Subcutaneous abdominal adipose tissue (tissue), 5 donors: ENCODE measurements at regions not wholly inside any gene's neighbourhood (a gene's known extent, or its start where the extent isn't known, plus 50 kb on each side); places are given as distances from the start of the nearest gene placed in this dataset.

Experiments
- H3K27ac ChIP-seq: one replicate; pipeline ENCODE4 v1.7.0; 2013; ENCODE audit warnings: low read depth, mild to moderate bottlenecking, inconsistent platforms, low read length, moderate library complexity
- H3K27me3 ChIP-seq, 5 donors: one replicate each; pipeline ENCODE4 v1.7.0; 2013; ENCODE audit warnings: low read length in 5 of 5, inconsistent platforms in 1 of 5; ENCODE audit not compliant: control insufficient read depth in 5 of 5, insufficient read depth in 4 of 5
- H3K36me3 ChIP-seq, 5 donors: one replicate each; pipeline ENCODE4 v1.7.0; 2013; ENCODE audit warnings: low read length in 5 of 5; ENCODE audit not compliant: control insufficient read depth in 5 of 5, insufficient read depth in 5 of 5
- H3K4me1 ChIP-seq, 5 donors: one replicate each; pipeline ENCODE4 v1.7.0; 2013; ENCODE audit warnings: low read length in 5 of 5, mild to moderate bottlenecking in 3 of 5, moderate library complexity in 1 of 5; ENCODE audit not compliant: control insufficient read depth in 5 of 5, insufficient read depth in 5 of 5
- H3K4me3 ChIP-seq, 5 donors: one replicate each; pipeline ENCODE4 v1.7.0; 2013; ENCODE audit warnings: low read length in 5 of 5, low read depth in 1 of 5
- H3K9ac ChIP-seq, 5 donors: one replicate each; pipeline ENCODE4 v1.7.0; 2013; ENCODE audit warnings: low read length in 5 of 5, mild to moderate bottlenecking in 4 of 5, moderate library complexity in 3 of 5
- H3K9me3 ChIP-seq, 5 donors: one replicate each; pipeline ENCODE4 v1.7.0; 2013; ENCODE audit warnings: low read length in 5 of 5; ENCODE audit not compliant: control insufficient read depth in 5 of 5
- donor health status: healthy.
- donor health status: healthy.
- donor health status: healthy.
- donor health status: healthy.
- donor health status: healthy.

- Histone ChIP-seq H3K9me3 (peaks cover 0 to 13% (median 4%) of the 10 kb centered on the region in 5 donors), H3K4me1 (no peaks in the 10 kb centered on the region), H3K27ac (no peak overlapping the region), H3K36me3 (no peaks in the 10 kb centered on the region), H3K9ac (no peak overlapping the region), H3K4me3 (no peak overlapping the region), H3K27me3 (no peaks in the 10 kb centered on the region)
Observed at GRCh38 chr14:58828298-58828697, 190.5 kb downstream of the DACT1 start.

DNA sequence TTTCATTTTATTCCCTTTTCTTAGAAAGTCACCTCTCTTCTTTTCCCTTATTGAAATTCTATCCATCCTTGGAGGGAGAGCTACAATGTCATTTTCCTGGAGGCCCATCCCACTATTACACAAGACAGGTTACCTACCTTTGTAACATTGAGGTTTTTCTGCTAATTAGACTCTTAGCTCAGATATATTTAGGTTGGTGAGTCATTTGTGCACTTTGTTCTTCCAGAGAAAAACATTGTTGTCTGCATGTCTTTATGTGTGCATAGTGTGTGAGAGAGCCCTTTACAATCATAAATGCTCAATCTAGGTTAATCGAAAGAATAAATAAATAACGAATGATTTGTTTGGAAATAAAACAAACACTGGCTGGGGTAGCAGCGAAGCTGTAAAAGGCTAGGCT lies 191.8 kb downstream of the DACT1 start:
- no peak overlapping the region for H3K9ac ChIP-seq
- H3K4me1 ChIP-seq = no peaks in the 10 kb centered on the region
- no peak overlapping the region for H3K27ac ChIP-seq
- H3K36me3 ChIP-seq = no peaks in the 10 kb centered on the region
- H3K9me3 ChIP-seq = peaks cover 0 to 13% (median 4%) of the 10 kb centered on the region in 5 donors
- H3K27me3 ChIP-seq = no peaks in the 10 kb centered on the region
- no peak overlapping the region for H3K4me3 ChIP-seq

- H3K9me3 ChIP-seq = peaks cover 0 to 13% (median 4%) of the 10 kb centered on the region in 5 donors
- no peaks in the 10 kb centered on the region for H3K27me3 ChIP-seq
- no peaks in the 10 kb centered on the region for H3K4me1 ChIP-seq
- no peak overlapping the region for H3K4me3 ChIP-seq
- no peaks in the 10 kb centered on the region for H3K36me3 ChIP-seq
- no peak overlapping the region for H3K9ac ChIP-seq
- no peak overlapping the region for H3K27ac ChIP-seq
Observed at GRCh38 chr14:58830121-58830520, 192.4 kb downstream of the DACT1 start.

DNA sequence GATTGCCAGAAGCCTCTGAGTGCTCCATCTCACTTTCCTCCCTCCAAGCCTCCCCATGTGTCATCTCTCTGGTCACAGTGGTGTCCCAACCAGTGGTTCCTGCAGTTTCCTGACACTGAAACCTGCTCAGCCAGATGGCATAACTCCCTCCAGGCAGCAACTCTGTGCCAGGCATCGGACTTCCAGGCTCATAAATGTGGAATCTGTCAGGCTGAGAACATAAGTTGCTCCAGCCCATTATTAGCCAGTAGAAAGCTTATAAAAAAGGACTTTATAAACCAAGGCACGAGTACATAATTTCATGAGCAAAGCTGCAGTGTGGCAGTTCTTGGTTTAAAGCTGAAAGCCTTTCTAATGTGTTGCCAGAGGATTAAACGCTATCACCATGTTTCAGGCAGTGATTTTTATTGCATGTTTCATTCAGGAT lies 194.3 kb downstream of the DACT1 start:
- no peak overlapping the region for H3K4me3 ChIP-seq
- no peak overlapping the region for H3K9ac ChIP-seq
- no peaks in the 10 kb centered on the region for H3K4me1 ChIP-seq
- no peak overlapping the region for H3K27ac ChIP-seq
- no peaks in the 10 kb centered on the region for H3K36me3 ChIP-seq
- no peaks in the 10 kb centered on the region for H3K27me3 ChIP-seq
- H3K9me3 ChIP-seq = peaks cover 0 to 11% (median 4%) of the 10 kb centered on the region in 5 donors

DNA sequence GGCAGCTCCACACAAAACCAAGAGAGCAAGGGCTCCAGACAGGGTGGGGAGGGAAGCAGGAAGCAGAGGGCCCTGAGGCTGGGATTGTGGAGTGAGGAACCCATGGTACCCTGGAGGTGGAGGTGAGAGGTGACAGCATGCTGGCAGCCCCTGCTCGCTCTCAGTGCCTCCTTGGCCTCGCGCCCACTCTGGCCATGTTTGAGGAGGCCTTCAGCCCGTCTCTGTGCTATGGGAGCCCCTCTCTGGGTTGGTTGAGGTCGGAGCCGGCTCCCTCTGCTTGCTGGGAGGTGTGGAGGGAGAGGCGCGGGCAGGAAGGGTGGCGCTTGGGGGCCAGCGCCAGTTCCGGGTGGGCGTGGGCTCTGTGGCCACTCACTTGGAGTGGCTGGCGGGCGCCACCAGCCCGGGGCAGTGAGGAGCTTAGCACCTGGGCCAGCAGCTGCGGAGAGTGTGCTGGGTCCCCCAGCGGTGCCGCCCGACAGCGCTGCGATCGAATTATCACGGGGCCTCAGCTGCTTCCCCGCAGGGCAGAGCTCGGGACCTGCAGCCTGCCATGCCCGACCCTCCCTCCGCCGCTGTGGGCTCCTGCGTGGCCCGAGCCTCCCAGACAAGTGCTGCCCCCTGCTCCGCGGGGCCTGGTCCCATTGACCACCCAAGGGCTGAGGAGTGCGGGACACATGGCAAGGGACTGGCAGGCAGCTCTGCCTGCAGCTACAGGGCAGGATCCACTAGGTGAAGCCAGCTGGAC lies 196.0 kb downstream of the DACT1 start:
- H3K36me3 ChIP-seq = no peaks in the 10 kb centered on the region
- H3K4me1 ChIP-seq = no peaks in the 10 kb centered on the region
- no peak overlapping the region for H3K4me3 ChIP-seq
- no peaks in the 10 kb centered on the region for H3K9me3 ChIP-seq
- no peak overlapping the region for H3K9ac ChIP-seq
- no peak overlapping the region for H3K27ac ChIP-seq
- no peaks in the 10 kb centered on the region for H3K27me3 ChIP-seq

GRCh38 chr14:58836303-58836974 lies 198.7 kb downstream of the DACT1 start:
- Histone ChIP-seq H3K9ac (no peak overlapping the region), H3K4me1 (no peaks in the 10 kb centered on the region), H3K36me3 (no peaks in the 10 kb centered on the region)

DNA sequence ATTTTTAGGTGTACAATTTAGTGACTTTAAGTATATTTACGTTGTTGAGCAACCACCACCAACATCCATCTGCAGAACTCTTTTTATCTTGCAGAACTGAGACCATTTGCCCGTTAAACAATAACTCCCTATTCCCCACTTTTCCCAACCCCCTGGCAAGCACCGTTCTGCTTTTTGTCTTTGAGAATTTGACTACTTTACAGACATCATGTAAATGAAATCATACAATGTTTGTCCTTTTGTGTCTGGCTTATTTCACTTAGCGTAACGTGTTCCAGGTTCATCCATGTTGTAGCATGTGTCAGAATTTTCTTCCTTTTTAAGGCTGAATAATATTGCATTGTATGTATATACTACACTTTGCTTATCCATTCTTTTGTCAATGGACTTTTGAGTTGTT lies 201.5 kb downstream of the DACT1 start:
- Histone ChIP-seq H3K27me3 (no peaks in the 10 kb centered on the region), H3K36me3 (no peaks in the 10 kb centered on the region), H3K9me3 (no peaks in the 10 kb centered on the region), H3K9ac (no peak overlapping the region), H3K27ac (no peak overlapping the region), H3K4me3 (no peak overlapping the region), H3K4me1 (no peaks in the 10 kb centered on the region)

More at GRCh38 chr14:58836303-58836974, 198.7 kb downstream of the DACT1 start:
- no peaks in the 10 kb centered on the region for H3K27me3 ChIP-seq
- no peak overlapping the region for H3K27ac ChIP-seq
- H3K4me3 ChIP-seq = no peak overlapping the region
- H3K9me3 ChIP-seq = no peaks in the 10 kb centered on the region

DNA sequence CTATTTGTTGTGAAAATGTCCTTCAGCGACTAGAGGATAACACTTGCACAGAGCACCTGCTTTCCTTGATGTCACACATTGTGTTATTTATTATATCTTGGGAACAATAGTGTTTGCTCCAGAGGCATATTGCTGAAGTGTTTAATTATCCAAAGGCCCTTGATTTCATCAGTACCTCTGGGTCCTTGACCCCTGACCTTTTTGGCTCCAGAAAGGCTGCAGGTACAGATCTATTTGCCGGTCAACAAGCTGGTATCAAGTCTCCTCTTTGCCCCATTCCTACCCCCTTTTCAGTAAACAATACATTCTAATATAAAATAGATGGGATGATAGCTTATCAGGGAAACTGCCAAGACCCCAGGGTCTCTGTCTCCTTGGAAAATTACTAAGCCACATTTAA lies 206.8 kb downstream of the DACT1 start:
- no peak overlapping the region for H3K9ac ChIP-seq
- H3K27me3 ChIP-seq = no peaks in the 10 kb centered on the region
- H3K9me3 ChIP-seq = no peaks in the 10 kb centered on the region
- no peak overlapping the region for H3K27ac ChIP-seq
- no peaks in the 10 kb centered on the region for H3K4me1 ChIP-seq
- H3K4me3 ChIP-seq = no peak overlapping the region
- H3K36me3 ChIP-seq = no peaks in the 10 kb centered on the region

- Histone ChIP-seq H3K36me3 (no peaks in the 10 kb centered on the region), H3K27ac (no peak overlapping the region), H3K9me3 (no peaks in the 10 kb centered on the region), H3K9ac (no peak overlapping the region), H3K4me1 (no peaks in the 10 kb centered on the region), H3K27me3 (no peaks in the 10 kb centered on the region), H3K4me3 (no peak overlapping the region)
Observed at GRCh38 chr14:58846682-58847465, 209.1 kb downstream of the DACT1 start.

- H3K27me3 ChIP-seq = no peaks in the 10 kb centered on the region
- H3K27ac ChIP-seq = no peak overlapping the region
Observed at GRCh38 chr14:58848365-58848764, 210.6 kb downstream of the DACT1 start.

More at GRCh38 chr14:58848365-58848764, 210.6 kb downstream of the DACT1 start:
- no peaks in the 10 kb centered on the region for H3K4me1 ChIP-seq
- H3K9me3 ChIP-seq = no peaks in the 10 kb centered on the region
- H3K36me3 ChIP-seq = no peaks in the 10 kb centered on the region
- no peak overlapping the region for H3K9ac ChIP-seq
- H3K4me3 ChIP-seq = no peak overlapping the region
